ENCODE measurements at regions not wholly inside any gene's neighbourhood (a gene's known extent, or its start where the extent isn't known, plus 50 kb on each side); places are given as distances from the start of the nearest gene placed in this dataset.

DNA sequence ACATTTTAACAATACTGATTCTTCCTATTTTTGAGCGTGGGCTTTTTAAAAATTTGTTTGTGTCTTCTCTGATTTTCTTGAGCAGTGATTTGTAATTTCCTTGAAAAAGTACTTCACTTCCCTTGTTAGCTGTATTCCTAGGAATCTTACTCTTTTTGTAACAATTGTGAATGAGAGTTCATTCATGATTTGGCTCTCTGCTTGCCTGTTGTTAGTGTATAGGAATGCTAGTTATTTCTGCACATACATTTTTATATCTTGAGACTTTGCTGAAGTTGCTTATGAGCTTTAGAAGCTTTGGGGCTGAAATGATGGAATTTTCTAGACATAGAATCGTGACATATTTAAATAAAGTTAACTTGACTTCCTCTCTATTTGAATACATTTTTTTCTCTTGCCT lies 582.8 kb upstream of the BCHE start:
- no peak for TF ChIP-seq CTCF (conservative IDR thresholded peaks at IDR 0.05 in 1 of 2, IDR thresholded peaks at IDR 0.05 in 1 of 2; ENCODE audit: low read depth in 1 of 2, low read length in 2 of 2)
- no peak for TF ChIP-seq EZH2 (IDR thresholded peaks at IDR 0.05; ENCODE audit: low read length, missing control alignments)
